ENCODE measurements at regions not wholly inside any gene's neighbourhood (a gene's known extent, or its start where the extent isn't known, plus 50 kb on each side); places are given as distances from the start of the nearest gene placed in this dataset.
A peak's percentile ranks its signal among the peaks of the same experiment; 100 is the strongest.

GRCh38 chr7:41403291-41403690 is 299.6 kb downstream of the INHBA start (continued):
- TF ChIP-seq, protein P1, sequence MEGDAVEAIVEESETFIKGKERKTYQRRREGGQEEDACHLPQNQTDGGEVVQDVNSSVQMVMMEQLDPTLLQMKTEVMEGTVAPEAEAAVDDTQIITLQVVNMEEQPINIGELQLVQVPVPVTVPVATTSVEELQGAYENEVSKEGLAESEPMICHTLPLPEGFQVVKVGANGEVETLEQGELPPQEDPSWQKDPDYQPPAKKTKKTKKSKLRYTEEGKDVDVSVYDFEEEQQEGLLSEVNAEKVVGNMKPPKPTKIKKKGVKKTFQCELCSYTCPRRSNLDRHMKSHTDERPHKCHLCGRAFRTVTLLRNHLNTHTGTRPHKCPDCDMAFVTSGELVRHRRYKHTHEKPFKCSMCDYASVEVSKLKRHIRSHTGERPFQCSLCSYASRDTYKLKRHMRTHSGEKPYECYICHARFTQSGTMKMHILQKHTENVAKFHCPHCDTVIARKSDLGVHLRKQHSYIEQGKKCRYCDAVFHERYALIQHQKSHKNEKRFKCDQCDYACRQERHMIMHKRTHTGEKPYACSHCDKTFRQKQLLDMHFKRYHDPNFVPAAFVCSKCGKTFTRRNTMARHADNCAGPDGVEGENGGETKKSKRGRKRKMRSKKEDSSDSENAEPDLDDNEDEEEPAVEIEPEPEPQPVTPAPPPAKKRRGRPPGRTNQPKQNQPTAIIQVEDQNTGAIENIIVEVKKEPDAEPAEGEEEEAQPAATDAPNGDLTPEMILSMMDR (conservative IDR thresholded peaks at IDR 0.05; ENCODE audit: low read depth in 2 of 2), result no peak
- TF ChIP-seq CREB1 (CRISPR knock-in tag; IDR thresholded peaks at IDR 0.05; ENCODE audit: low read depth) (no peak), NANOG (IDR thresholded peaks at IDR 0.05; ENCODE audit: borderline replicate concordance) (no peak), ZNF331 (CRISPR knock-in tag; IDR thresholded peaks at IDR 0.05; ENCODE audit: low read depth) (no peak), JUNB (IDR thresholded peaks at IDR 0.05; ENCODE audit: unreplicated experiment) (no peak), ZNF462 (CRISPR knock-in tag; IDR thresholded peaks at IDR 0.05) (no peak), EZH2phosphoT487 (IDR thresholded peaks at IDR 0.05; ENCODE audit: unreplicated experiment) (no peak), ZNF114 (CRISPR knock-in tag; IDR thresholded peaks at IDR 0.05) (no peak)

DNA sequence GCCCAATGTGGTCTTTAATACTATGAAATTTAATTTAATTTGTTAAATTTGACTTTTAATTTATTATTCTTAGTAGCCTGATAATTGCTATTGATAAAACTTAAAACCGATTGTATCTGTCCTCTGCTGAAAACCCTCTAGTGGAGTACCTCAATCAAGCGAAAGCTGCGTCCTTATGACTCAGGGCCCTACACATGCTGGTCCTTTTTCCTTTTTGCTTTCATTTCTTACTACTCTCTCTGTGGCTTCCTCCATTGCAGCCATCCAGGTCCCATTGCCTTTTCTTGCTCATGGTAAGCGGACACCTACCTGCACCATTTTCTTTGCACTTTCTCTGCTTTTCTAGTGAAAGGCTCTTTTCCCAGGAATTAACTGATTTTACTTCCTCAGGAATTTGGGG is 301.1 kb downstream of the INHBA start:
- TF ChIP-seq, protein P2, sequence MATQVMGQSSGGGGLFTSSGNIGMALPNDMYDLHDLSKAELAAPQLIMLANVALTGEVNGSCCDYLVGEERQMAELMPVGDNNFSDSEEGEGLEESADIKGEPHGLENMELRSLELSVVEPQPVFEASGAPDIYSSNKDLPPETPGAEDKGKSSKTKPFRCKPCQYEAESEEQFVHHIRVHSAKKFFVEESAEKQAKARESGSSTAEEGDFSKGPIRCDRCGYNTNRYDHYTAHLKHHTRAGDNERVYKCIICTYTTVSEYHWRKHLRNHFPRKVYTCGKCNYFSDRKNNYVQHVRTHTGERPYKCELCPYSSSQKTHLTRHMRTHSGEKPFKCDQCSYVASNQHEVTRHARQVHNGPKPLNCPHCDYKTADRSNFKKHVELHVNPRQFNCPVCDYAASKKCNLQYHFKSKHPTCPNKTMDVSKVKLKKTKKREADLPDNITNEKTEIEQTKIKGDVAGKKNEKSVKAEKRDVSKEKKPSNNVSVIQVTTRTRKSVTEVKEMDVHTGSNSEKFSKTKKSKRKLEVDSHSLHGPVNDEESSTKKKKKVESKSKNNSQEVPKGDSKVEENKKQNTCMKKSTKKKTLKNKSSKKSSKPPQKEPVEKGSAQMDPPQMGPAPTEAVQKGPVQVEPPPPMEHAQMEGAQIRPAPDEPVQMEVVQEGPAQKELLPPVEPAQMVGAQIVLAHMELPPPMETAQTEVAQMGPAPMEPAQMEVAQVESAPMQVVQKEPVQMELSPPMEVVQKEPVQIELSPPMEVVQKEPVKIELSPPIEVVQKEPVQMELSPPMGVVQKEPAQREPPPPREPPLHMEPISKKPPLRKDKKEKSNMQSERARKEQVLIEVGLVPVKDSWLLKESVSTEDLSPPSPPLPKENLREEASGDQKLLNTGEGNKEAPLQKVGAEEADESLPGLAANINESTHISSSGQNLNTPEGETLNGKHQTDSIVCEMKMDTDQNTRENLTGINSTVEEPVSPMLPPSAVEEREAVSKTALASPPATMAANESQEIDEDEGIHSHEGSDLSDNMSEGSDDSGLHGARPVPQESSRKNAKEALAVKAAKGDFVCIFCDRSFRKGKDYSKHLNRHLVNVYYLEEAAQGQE (IDR thresholded peaks at IDR 0.05; ENCODE audit: unreplicated experiment), result no peak
- TF ChIP-seq ZNF114 (CRISPR knock-in tag; IDR thresholded peaks at IDR 0.05) (no peak), JUNB (IDR thresholded peaks at IDR 0.05; ENCODE audit: unreplicated experiment) (no peak)
- no peaks in the 10 kb centered on the region for H3K36me3 Mint-ChIP-seq (ENCODE audit: low read depth)
- no peak overlapping the region for H3K4me2 ChIP-seq
- no peaks in the 10 kb centered on the region for H3K27me3 ChIP-seq (ENCODE audit: insufficient read depth)
- H3K27ac Mint-ChIP-seq, result no peak overlapping the region
- H3K27ac ChIP-seq (ENCODE audit: low read depth), result no peak overlapping the region
- H3K9me3 Mint-ChIP-seq, result no peaks in the 10 kb centered on the region
- H3K36me3 ChIP-seq (ENCODE audit: insufficient read depth), result no peaks in the 10 kb centered on the region
- H4K20me1 ChIP-seq (replicated peaks; ENCODE audit: insufficient read depth), result no peaks in the 10 kb centered on the region
- DNase-seq (ENCODE audit: low spot score) (no peak), ATAC-seq (no peak)
- H3K79me2 ChIP-seq (replicated peaks; ENCODE audit: insufficient read depth), result no peaks in the 10 kb centered on the region
- H3K4me1 Mint-ChIP-seq, result peaks cover 26% of the 10 kb centered on the region
- H3K9me2 ChIP-seq (ENCODE audit: insufficient read depth), result no peaks in the 10 kb centered on the region
- H2AFZ ChIP-seq, result peak overlapping the region; percentile 84; the same call in 1 of the 2 replicates
- peaks cover 1% of the 10 kb centered on the region for H3K27me3 Mint-ChIP-seq (ENCODE audit: insufficient read depth, low read depth, poor library complexity)
- H3K4me1 ChIP-seq (ENCODE audit: insufficient read depth), result peaks cover 12% of the 10 kb centered on the region; the same call in 1 of the 2 replicates
- no peak overlapping the region for H3K4me3 Mint-ChIP-seq
- no peak overlapping the region for H3K4me3 ChIP-seq
- no peaks in the 10 kb centered on the region for H3F3A ChIP-seq (replicated peaks; ENCODE audit: low read depth)

Measured in GM23338 (cell line).